B cell (primary cell): ENCODE measurements at regions not wholly inside any gene's neighbourhood (a gene's known extent, or its start where the extent isn't known, plus 50 kb on each side); places are given as distances from the start of the nearest gene placed in this dataset.

ENCODE experiments used
- ATAC-seq: fragments of 200-7000 bp; cut with Tn5 transposase; one replicate; pipeline ENCODE4 v1.10.0; 2021; ENCODE audit warnings: low read depth, mild to moderate bottlenecking, moderate number of reproducible peaks, moderate library complexity
- CTCF ChIA-PET: fragments of 350-600 bp; sonication (Branson Sonifier 250); formaldehyde crosslinking; loops from one replicate; lab custom pipeline; 2021; ENCODE audit warnings: antibody characterized with exemption, inconsistent platforms; lab: Charles Lee
- POLR2A ChIA-PET: fragments of 350-600 bp; sonication (Branson Sonifier 250); formaldehyde crosslinking; loops from one replicate; lab custom pipeline; 2021; ENCODE audit warnings: antibody characterized with exemption; lab: Charles Lee
- DNase-seq: peaks from one replicate; pipeline ENCODE4 v3.0.0; 2013
- H2AFZ ChIP-seq: 2 replicates; pipeline ENCODE4 v1.6.1; 2012; ENCODE audit warnings: mild to moderate bottlenecking, low read depth, low read length; ENCODE audit not compliant: insufficient read depth, poor library complexity, severe bottlenecking
- H3K27ac ChIP-seq, 2 donors: 1 replicate in 1 of 2; 2 replicates in 1 of 2; pipeline ENCODE4 v1.5.1; 2012 to 2013; ENCODE audit warnings: low read length in 2 of 2, mild to moderate bottlenecking in 2 of 2, moderate library complexity in 1 of 2
- H3K27me3 ChIP-seq, 4 experiments: fragments of 200-600 bp in 1 of 4; sonication (generic) in 1 of 4; replicated peaks in 1 of 4; 1 replicate in 2 of 4; 2 replicates in 2 of 4; pipeline versions ENCODE4 v1.6.1 to v1.7.0; 2013 to 2016; ENCODE audit warnings: low read length in 3 of 4, mild to moderate bottlenecking in 2 of 4, mixed read lengths in 1 of 4, moderate library complexity in 1 of 4; ENCODE audit not compliant: insufficient read depth in 4 of 4, control insufficient read depth in 3 of 4; ENCODE audit errors: control extremely low read depth in 1 of 4
- H3K36me3 ChIP-seq, 2 experiments: replicated peaks in 1 of 2; 1 replicate in 1 of 2; 2 replicates in 1 of 2; pipeline versions ENCODE4 v1.6.1 to v1.7.1; 2013; ENCODE audit warnings: low read length in 1 of 2; ENCODE audit not compliant: insufficient read depth in 2 of 2, control insufficient read depth in 1 of 2; ENCODE audit errors: control extremely low read depth in 1 of 2, extremely low read depth in 1 of 2
- H3K4me1 ChIP-seq, 2 donors: fragments of 200-600 bp in 1 of 2; sonication (generic) in 1 of 2; 1 replicate in 1 of 2; 2 replicates in 1 of 2; pipeline versions ENCODE4 v1.5.1 to v1.6.1; 2013 to 2017; ENCODE audit warnings: low read length in 2 of 2; ENCODE audit not compliant: control insufficient read depth in 2 of 2, insufficient read depth in 2 of 2
- H3K4me2 ChIP-seq: replicated peaks from 2 replicates; pipeline ENCODE3; 2012; ENCODE audit warnings: mild to moderate bottlenecking, low read depth, low read length; ENCODE audit not compliant: poor library complexity, severe bottlenecking
- H3K4me3 ChIP-seq, 5 experiments: fragments of 200-600 bp in 1 of 5; sonication (generic) in 1 of 5; 1 replicate in 3 of 5; 2 replicates in 2 of 5; pipeline versions ENCODE4 v1.5.1 to v1.7.0; 2011 to 2016; ENCODE audit warnings: low read length in 4 of 5, mild to moderate bottlenecking in 4 of 5, low read depth in 2 of 5, control low read depth in 1 of 5, moderate library complexity in 1 of 5; ENCODE audit not compliant: insufficient read depth in 1 of 5; ENCODE audit errors: control extremely low read depth in 1 of 5, extremely low read depth in 1 of 5
- H3K79me2 ChIP-seq: fragments of 200-600 bp; sonication (generic); one replicate; pipeline ENCODE4 v1.6.0; 2016; ENCODE audit warnings: low read length; ENCODE audit not compliant: control insufficient read depth, insufficient read depth
- H3K9ac ChIP-seq: fragments of 200-600 bp; sonication (generic); 2 replicates; pipeline ENCODE4 v1.6.1; 2017; ENCODE audit warnings: mild to moderate bottlenecking, low read length, moderate library complexity
- H3K9me3 ChIP-seq, 3 donors: one replicate each; pipeline versions ENCODE4 v1.6.1 to v1.7.1; 2013; ENCODE audit warnings: low read length in 2 of 3; ENCODE audit not compliant: control insufficient read depth in 2 of 3, insufficient read depth in 1 of 3; ENCODE audit errors: control extremely low read depth in 1 of 3
- H4K20me1 ChIP-seq: 2 replicates; pipeline ENCODE4 v1.6.0; 2012; ENCODE audit warnings: mild to moderate bottlenecking, low read length; ENCODE audit not compliant: insufficient read depth, control insufficient read depth, poor library complexity, severe bottlenecking
- H3K27ac Mint-ChIP-seq: one replicate; pipeline ENCODE4 v1.8.0; 2021; ENCODE audit warnings: mixed read lengths
- H3K27me3 Mint-ChIP-seq: one replicate; pipeline ENCODE4 v1.8.0; 2021; ENCODE audit warnings: mixed read lengths
- H3K4me1 Mint-ChIP-seq: one replicate; pipeline ENCODE4 v1.8.0; 2021; ENCODE audit warnings: mixed read lengths
- H3K4me3 Mint-ChIP-seq: one replicate; pipeline ENCODE4 v1.8.0; 2021; ENCODE audit warnings: mixed read lengths
- H3K9me3 Mint-ChIP-seq: one replicate; pipeline ENCODE4 v1.8.0; 2022; ENCODE audit warnings: mixed read lengths; ENCODE audit not compliant: insufficient read depth
- CTCF ChIP-seq: fragments of 200-600 bp; IDR thresholded peaks from one replicate; pipeline ENCODE4 v1.8.0; 2022; ENCODE audit warnings: antibody characterized with exemption, mild to moderate bottlenecking
- EZH2 ChIP-seq: IDR thresholded peaks from 2 replicates; pipeline ENCODE4 v1.6.1; 2012; ENCODE audit warnings: borderline replicate concordance, low read depth, mild to moderate bottlenecking, moderate library complexity, low read length; ENCODE audit not compliant: insufficient read depth, poor library complexity, severe bottlenecking
- WGBS: methylation state at CpG from one replicate; pipeline ENCODE4 v1.1.5; 2013; ENCODE audit warnings: missing lambda C conversion rate; ENCODE audit not compliant: insufficient coverage; 5-methylcytosine and 5-hydroxymethylcytosine counted together
- intact Hi-C: fragments of 100-400 bp; cut with micrococcal nuclease; formaldehyde crosslinking; loops from one replicate; pipeline ENCODE4 v1.10.0; 2022

- Histone ChIP-seq H3K79me2 (no peaks in the 10 kb centered on the region), H3K4me3 (no peak overlapping the region), H3K4me1 (no peaks in the 10 kb centered on the region), H2AFZ (no peak overlapping the region), H3K9me3 (peaks cover 0 to 4% (median 1%) of the 10 kb centered on the region in 3 donors), H4K20me1 (no peaks in the 10 kb centered on the region), H3K4me2 (no peak overlapping the region), H3K27ac (no peak overlapping the region), H3K9ac (no peak overlapping the region), H3K27me3 (no peaks in the 10 kb centered on the region), H3K36me3 (no peaks in the 10 kb centered on the region)
- ChIA-PET POLR2A (no interaction called here), CTCF (interaction anchor here (0.7 kb wide), 1 partner anchor 392 kb away, joined by 3 read pairs; no protein-coding TSS in a partner anchor)
- Mint-ChIP-seq H3K4me3 (no peak overlapping the region), H3K9me3 (no peaks in the 10 kb centered on the region), H3K27ac (no peak overlapping the region), H3K27me3 (peaks cover 9% of the 10 kb centered on the region), H3K4me1 (no peaks in the 10 kb centered on the region)
- ATAC-seq: no peak
- TF ChIP-seq EZH2: no peak
- TF ChIP-seq CTCF: no peak
- intact Hi-C loops: no loop called here
- DNase-seq: no peak
- WGBS: 77% methylated on average over 5 of the region's 7 CpGs
These were observed 609.6 kb upstream of the C16orf82 start for GRCh38 chr16:26457095-26457494.

- ChIA-PET CTCF (no interaction called here), POLR2A (no interaction called here)
- intact Hi-C loops: no loop called here
- Mint-ChIP-seq H3K27me3 (peaks cover 17% of the 10 kb centered on the region), H3K9me3 (no peaks in the 10 kb centered on the region), H3K4me1 (no peaks in the 10 kb centered on the region), H3K27ac (no peak overlapping the region), H3K4me3 (no peak overlapping the region)
- no peaks in the 10 kb centered on the region for H3K79me2 ChIP-seq
- TF ChIP-seq CTCF: no peak
- TF ChIP-seq EZH2: no peak
- H3K4me1 ChIP-seq: no peaks in the 10 kb centered on the region
- no peaks in the 10 kb centered on the region for H3K36me3 ChIP-seq
- H2AFZ ChIP-seq: no peak overlapping the region
- no peaks in the 10 kb centered on the region for H4K20me1 ChIP-seq
- DNase-seq (no peak), ATAC-seq (no peak)
- no peak overlapping the region for H3K9ac ChIP-seq
- no peak overlapping the region for H3K4me2 ChIP-seq
- WGBS: no CpG with 5 or more reads among the region's 4 CpGs
- H3K27ac ChIP-seq: no peak overlapping the region
- H3K4me3 ChIP-seq: no peak overlapping the region
- H3K9me3 ChIP-seq: peaks cover 0 to 4% (median 1%) of the 10 kb centered on the region in 3 donors
- no peaks in the 10 kb centered on the region for H3K27me3 ChIP-seq
These were observed 608.8 kb upstream of the C16orf82 start for GRCh38 chr16:26457882-26458281.
